Urothelium cell line (cell line): ENCODE measurements at regions not wholly inside any gene's neighbourhood (a gene's known extent, or its start where the extent isn't known, plus 50 kb on each side); places are given as distances from the start of the nearest gene placed in this dataset.

ENCODE experiments used
- DNase-seq: peaks from one replicate; pipeline ENCODE4 v3.0.0; 2011; ENCODE audit warnings: low spot score, mixed read lengths
- FAIRE-seq: peaks from 2 replicates; lab custom pipeline; 2011; peaks lifted over from hg19 to GRCh38; lab: Jason Lieb, UNC

GRCh38 chrX:43479850-43480249 is 176.2 kb upstream of the MAOA start:
- FAIRE-seq = no peak
- no peak for DNase-seq

DNA sequence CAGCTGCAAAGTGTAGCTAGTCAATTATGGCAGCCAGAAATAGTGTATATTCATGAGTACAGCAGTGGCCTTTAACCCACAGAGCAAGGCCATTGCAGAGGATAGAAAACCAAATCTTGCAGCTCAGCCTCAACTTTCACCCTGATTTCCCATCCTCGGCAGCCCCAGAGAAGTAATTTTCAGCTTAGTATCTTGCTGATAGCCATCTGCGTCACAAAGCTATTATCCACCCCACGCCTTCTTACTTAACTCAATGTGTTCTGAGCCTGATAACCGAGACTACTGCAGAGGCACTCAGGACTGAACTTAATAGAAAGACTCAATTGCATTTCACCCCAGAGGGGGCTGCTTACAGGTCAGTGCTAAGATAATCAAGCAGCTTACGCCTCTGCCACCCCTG is 174.5 kb upstream of the MAOA start:
- DNase-seq (no peak), FAIRE-seq (no peak)

- FAIRE-seq = no peak
- DNase-seq = no peak
Observed at GRCh38 chrX:43493756-43494155, 162.3 kb upstream of the MAOA start.

- FAIRE-seq (no peak), DNase-seq (no peak)
Observed at GRCh38 chrX:43500246-43500645, 155.9 kb upstream of the MAOA start.

GRCh38 chrX:43500996-43501694 is 155.0 kb upstream of the MAOA start:
- no peak for FAIRE-seq
- DNase-seq = no peak

GRCh38 chrX:43504394-43504793 is 151.7 kb upstream of the MAOA start:
- no peak for DNase-seq

DNA sequence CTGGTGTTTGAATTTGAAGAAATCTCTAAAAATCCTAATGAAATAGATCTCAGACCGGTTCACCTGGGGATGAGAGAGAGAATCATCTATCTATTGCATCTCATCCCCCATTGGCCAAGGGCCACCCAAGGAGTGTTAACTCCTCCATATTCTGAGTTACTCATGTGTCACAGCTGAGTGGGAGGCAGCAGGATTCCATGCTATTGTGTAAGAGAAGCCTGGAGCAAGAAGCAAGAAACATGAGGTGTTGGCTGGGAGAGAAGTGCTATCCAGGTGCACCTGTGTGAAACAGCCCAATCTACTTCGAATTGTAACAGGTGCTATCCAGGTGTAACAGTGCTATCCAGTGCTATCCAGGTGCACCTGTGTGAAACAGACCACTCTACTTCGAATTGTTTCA is 150.3 kb upstream of the MAOA start:
- FAIRE-seq (no peak), DNase-seq (no peak)

More at GRCh38 chrX:43504394-43504793, 151.7 kb upstream of the MAOA start:
- no peak for FAIRE-seq

- no peak for FAIRE-seq
Observed at GRCh38 chrX:43508694-43509093, 147.4 kb upstream of the MAOA start.

DNA sequence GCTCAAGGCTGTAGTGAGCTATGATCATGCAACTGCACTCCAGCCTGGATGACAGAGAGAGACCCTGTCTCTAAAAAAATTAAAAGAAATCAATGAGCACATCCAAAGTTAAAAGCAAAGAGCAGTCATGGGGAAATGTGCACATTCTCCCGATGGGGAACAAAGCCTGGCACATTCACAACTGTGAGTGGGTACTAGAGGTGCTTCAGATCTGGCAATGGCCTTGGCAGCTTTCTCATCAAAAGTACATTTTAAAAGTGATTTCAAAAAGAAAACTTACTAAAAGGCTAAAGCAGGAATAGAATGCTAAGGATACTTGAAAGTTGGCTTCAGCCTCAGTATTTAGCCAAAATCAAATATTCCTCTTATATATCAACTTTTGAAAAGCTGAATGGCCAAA is 145.9 kb upstream of the MAOA start:
- FAIRE-seq (no peak), DNase-seq (no peak)

More at GRCh38 chrX:43508694-43509093, 147.4 kb upstream of the MAOA start:
- DNase-seq = no peak

DNA sequence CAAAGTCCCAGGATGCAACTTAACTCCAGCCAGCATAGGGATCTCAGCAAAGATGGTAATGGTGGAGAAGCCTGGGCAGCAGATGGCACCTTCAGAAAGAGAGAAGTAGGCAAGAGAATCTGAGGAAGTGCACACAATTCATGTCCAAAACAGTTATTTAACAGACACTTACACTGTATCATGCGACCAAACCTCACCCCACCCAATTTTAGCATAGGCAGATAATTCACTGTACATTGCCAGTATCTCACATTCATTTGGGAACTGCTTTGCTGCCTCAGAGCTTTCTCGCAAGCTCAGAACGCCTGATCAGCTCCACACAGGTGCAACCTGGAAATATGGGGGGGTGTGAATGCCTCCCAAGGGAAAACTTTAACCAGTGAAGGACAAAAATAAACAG is 143.0 kb upstream of the MAOA start:
- no peak for DNase-seq
- no peak for FAIRE-seq

DNA sequence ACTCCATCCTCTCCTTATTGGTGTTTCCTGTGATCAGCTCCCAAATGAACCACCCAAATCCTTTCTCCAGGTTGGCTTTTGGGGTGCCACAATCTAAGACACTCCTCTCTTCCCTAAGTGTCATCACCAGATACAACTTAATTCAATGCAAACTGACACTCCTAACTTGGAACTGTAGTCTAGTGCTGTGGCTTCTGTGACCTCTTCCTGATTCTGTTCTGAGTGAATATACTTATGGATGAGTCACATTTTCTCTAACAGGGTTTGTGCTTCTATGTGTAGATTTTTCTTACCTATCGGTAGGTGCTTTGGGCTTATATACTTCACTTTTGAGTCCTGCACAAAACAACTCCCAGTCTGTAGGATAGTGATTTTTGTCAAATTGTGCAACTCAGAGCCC is 141.3 kb upstream of the MAOA start:
- DNase-seq (no peak), FAIRE-seq (no peak)

- DNase-seq (no peak), FAIRE-seq (no peak)
Observed at GRCh38 chrX:43522582-43522981, 133.5 kb upstream of the MAOA start.

GRCh38 chrX:43525901-43526610 is 130.0 kb upstream of the MAOA start:
- no peak for FAIRE-seq

GRCh38 chrX:43526878-43527277 is 129.2 kb upstream of the MAOA start:
- DNase-seq = no peak
- no peak for FAIRE-seq

More at GRCh38 chrX:43525901-43526610, 130.0 kb upstream of the MAOA start:
- DNase-seq = no peak

DNA sequence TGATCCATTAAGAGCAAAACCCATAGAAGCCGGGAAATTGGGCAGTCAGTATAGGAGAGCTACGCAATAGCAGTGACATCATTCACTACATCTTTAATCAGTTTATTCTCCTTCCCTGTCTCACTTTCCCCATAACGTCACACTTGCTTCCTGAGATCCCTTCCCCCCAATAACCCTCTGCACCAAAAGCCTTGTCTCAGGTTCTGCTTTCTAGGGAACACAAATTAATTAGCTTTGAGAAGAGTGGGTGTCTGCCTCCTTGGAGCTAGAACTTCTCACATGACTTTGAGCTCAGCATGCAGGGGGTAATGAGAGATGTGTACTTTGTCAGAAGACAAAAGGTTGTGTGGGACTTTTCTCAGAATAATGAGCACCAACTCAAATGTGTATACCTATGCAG is 128.3 kb upstream of the MAOA start:
- no peak for FAIRE-seq
- DNase-seq = no peak

DNA sequence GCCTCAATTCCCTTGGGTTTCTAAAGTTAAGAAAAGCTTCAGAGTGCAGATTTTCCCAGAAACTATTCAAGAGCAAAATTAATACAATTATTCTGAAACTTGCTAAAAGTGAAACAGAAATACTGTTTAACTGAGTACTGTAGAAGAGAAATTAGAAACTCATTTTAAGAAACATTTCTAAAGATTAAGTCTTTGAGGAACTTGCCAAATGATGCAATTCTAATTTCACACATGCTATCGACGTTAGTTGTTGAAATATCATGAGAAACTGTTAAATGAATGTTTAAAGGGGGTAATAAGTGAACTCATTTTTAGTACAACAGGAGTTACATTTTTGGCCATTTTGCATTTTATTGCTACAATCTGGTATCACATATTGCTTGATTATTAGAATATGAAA is 125.3 kb upstream of the MAOA start:
- FAIRE-seq (no peak), DNase-seq (no peak)

- FAIRE-seq (no peak), DNase-seq (no peak)
Observed at GRCh38 chrX:43540318-43540717, 115.8 kb upstream of the MAOA start.

- FAIRE-seq (no peak), DNase-seq (no peak)
Observed at GRCh38 chrX:43551590-43551989, 104.5 kb upstream of the MAOA start.

- no peak for DNase-seq
- FAIRE-seq = no peak
Observed at GRCh38 chrX:43552156-43552555, 103.9 kb upstream of the MAOA start.

GRCh38 chrX:43552703-43553102 is 103.4 kb upstream of the MAOA start:
- no peak for FAIRE-seq
- DNase-seq = no peak

DNA sequence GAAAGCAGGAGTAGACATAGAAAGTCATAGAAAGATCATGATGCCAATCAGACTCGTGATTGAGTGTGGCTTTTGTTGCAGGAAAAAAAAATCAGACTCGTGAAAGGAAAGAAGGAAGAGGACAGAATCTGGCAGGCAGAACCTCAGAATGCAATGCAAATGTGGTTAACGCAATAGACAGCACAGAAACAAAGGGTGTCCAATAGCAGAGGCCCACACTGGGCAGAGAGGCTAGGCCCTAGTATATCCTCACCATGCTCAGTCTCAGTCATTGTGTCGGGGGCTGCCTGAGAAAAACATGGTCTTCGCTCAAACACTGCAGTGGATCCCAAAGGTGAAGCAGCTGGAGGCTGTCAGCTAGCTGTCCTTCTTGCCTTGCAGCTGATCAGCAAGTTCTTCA is 102.8 kb upstream of the MAOA start:
- FAIRE-seq = no peak

GRCh38 chrX:43556207-43556606 is 99.9 kb upstream of the MAOA start:
- FAIRE-seq (no peak), DNase-seq (no peak)

More for the DNA sequence above, 102.8 kb upstream of the MAOA start:
- no peak for DNase-seq
